HepG2 (cell line): ENCODE measurements at regions not wholly inside any gene's neighbourhood (a gene's known extent, or its start where the extent isn't known, plus 50 kb on each side); places are given as distances from the start of the nearest gene placed in this dataset.

Experiments
- ATAC-seq: fragments of 200-7000 bp; cut with Tn5 transposase; 3 replicates; pipeline ENCODE4 v1.9.1; 2020; ENCODE audit warnings: mild to moderate bottlenecking, moderate library complexity
- BruUV-seq: library from RNA; stranded (reverse); fragments of 400-500 nt; replicated peaks from 2 replicates; lab custom pipeline; 2021; lab: Mats Ljungman, UMichigan
- CTCF ChIA-PET: fragments of 300-600 bp; formaldehyde crosslinking; extraction: SDS; loops from one replicate; lab custom pipeline; 2021; ENCODE audit warnings: low total read pairs, inconsistent platforms, low intra/inter-chr PET ratio; lab: Yijun Ruan, JAX
- POLR2A ChIA-PET: fragments of 350-600 bp; sonication (Branson Sonifier 250); formaldehyde crosslinking; loops from one replicate; lab custom pipeline; 2020; ENCODE audit warnings: antibody characterized with exemption, inconsistent platforms; lab: Yijun Ruan, JAX
- DNase-seq: peaks from one replicate; pipeline ENCODE4 v3.0.0-alpha.2; 2015; ENCODE audit warnings: low spot score
- FAIRE-seq: peaks from 3 replicates; lab custom pipeline; 2011; peaks lifted over from hg19 to GRCh38; lab: Jason Lieb, UNC
- H2AFZ ChIP-seq: one replicate; pipeline ENCODE4 v1.6.1; 2011; ENCODE audit warnings: low read length, inconsistent platforms
- H3K27ac ChIP-seq: fragments of 300-600 bp; 3 replicates; pipeline ENCODE4 v1.8.0; 2011; ENCODE audit warnings: mixed run types, mild to moderate bottlenecking, mixed read lengths, low read length, inconsistent platforms; ENCODE audit not compliant: insufficient read depth; ENCODE audit errors: extremely low read length
- H3K27me3 ChIP-seq, 2 experiments: fragments of 200-600 bp in 1 of 2; 2 replicates in 1 of 2; 3 replicates in 1 of 2; pipeline versions ENCODE4 v1.6.0 to v1.8.0; 2011; ENCODE audit warnings: low read length in 2 of 2, mild to moderate bottlenecking in 2 of 2, moderate library complexity in 2 of 2, inconsistent platforms in 1 of 2; ENCODE audit not compliant: insufficient read depth in 2 of 2, control insufficient read depth in 1 of 2
- H3K36me3 ChIP-seq, 2 experiments: fragments of 200-600 bp in 1 of 2; replicated peaks in 1 of 2; 2 replicates in 1 of 2; 3 replicates in 1 of 2; pipeline versions ENCODE4 v1.5.1 to v1.8.0; 2011; ENCODE audit warnings: low read length in 2 of 2, inconsistent platforms in 1 of 2; ENCODE audit not compliant: insufficient read depth in 2 of 2, control insufficient read depth in 1 of 2
- H3K4me1 ChIP-seq: 2 replicates; pipeline ENCODE4 v1.5.1; 2012; ENCODE audit warnings: low read length, inconsistent platforms; ENCODE audit not compliant: insufficient read depth
- H3K4me2 ChIP-seq: 2 replicates; pipeline ENCODE4 v1.6.0; 2011; ENCODE audit warnings: low read depth, low read length, inconsistent platforms
- H3K4me3 ChIP-seq, 3 experiments: fragments of 200-600 bp in 1 of 3; sonication (generic), shearing (Covaris generic) in 1 of 3; replicated peaks in 1 of 3; 2 replicates each; pipeline ENCODE4 v1.5.1; 2011 to 2016; ENCODE audit warnings: low read length in 3 of 3, inconsistent platforms in 2 of 3, low read depth in 2 of 3, mild to moderate bottlenecking in 2 of 3, control low read depth in 1 of 3, mixed read lengths in 1 of 3; ENCODE audit not compliant: insufficient read depth in 1 of 3
- H3K79me2 ChIP-seq: one replicate; pipeline ENCODE4 v1.6.1; 2011; ENCODE audit warnings: low read length, inconsistent platforms; ENCODE audit not compliant: insufficient read depth
- H3K9ac ChIP-seq: 2 replicates; pipeline ENCODE4 v1.6.0; 2011; ENCODE audit warnings: mild to moderate bottlenecking, low read depth, low read length, inconsistent platforms; ENCODE audit not compliant: insufficient read depth
- H3K9me3 ChIP-seq: 2 replicates; pipeline ENCODE4 v1.5.1; 2012; ENCODE audit warnings: mild to moderate bottlenecking, low read length
- H4K20me1 ChIP-seq: 2 replicates; pipeline ENCODE4 v1.6.0; 2011; ENCODE audit warnings: inconsistent platforms, mild to moderate bottlenecking, low read length, moderate library complexity; ENCODE audit not compliant: insufficient read depth
- ARNT ChIP-seq: fragments of 450-650 bp; IDR thresholded peaks from 2 replicates; pipeline ENCODE4 v1.6.1; 2017
- ATF7 ChIP-seq, 2 experiments: fragments of 450-650 bp in 1 of 2; sonication (generic) in 1 of 2; formaldehyde crosslinking in 1 of 2; IDR thresholded peaks; 2 replicates each; pipeline versions ENCODE4 v1.4.0 to v1.6.1; 2016 to 2020; ENCODE audit warnings: antibody characterized with exemption in 1 of 2, mild to moderate bottlenecking in 1 of 2, missing genetic modification reagents in 1 of 2
- BRD4 ChIP-seq: sonication (generic); formaldehyde crosslinking; IDR thresholded peaks from 2 replicates; pipeline ENCODE4 v1.4.0; 2020; ENCODE audit warnings: missing genetic modification reagents
- CCDC6 ChIP-seq: sonication (generic); formaldehyde crosslinking; IDR thresholded peaks from 2 replicates; pipeline ENCODE4 v1.8.1; 2022; ENCODE audit warnings: mild to moderate bottlenecking, missing genetic modification reagents, moderate library complexity
- HNF4A ChIP-seq: sonication (generic); formaldehyde crosslinking; IDR thresholded peaks from 2 replicates; pipeline ENCODE4 v1.4.0; 2020; ENCODE audit warnings: missing genetic modification reagents
- MEF2D ChIP-seq: sonication (generic); formaldehyde crosslinking; IDR thresholded peaks from 2 replicates; pipeline ENCODE4 v1.5.1; 2020; ENCODE audit warnings: mild to moderate bottlenecking, missing genetic modification reagents
- PHF20 ChIP-seq: sonication (generic); formaldehyde crosslinking; IDR thresholded peaks from 2 replicates; pipeline ENCODE4 v1.5.0; 2020; ENCODE audit warnings: mild to moderate bottlenecking, missing genetic modification reagents
- SMC3 ChIP-seq: IDR thresholded peaks from 2 replicates; pipeline ENCODE4 v1.6.1; 2011; ENCODE audit warnings: low read length, improper control_type of control experiment
- U2AF2 ChIP-seq: fragments of 200-400 bp; formaldehyde crosslinking; IDR thresholded peaks from 2 replicates; pipeline ENCODE4 v1.6.1; 2017; ENCODE audit warnings: low read depth, mild to moderate bottlenecking, low read length
- ZC3H4 ChIP-seq: sonication (generic); formaldehyde crosslinking; IDR thresholded peaks from 2 replicates; pipeline ENCODE4 v1.4.0; 2020; ENCODE audit warnings: missing genetic modification reagents, borderline replicate concordance
- ZNF446 ChIP-seq: sonication (generic); formaldehyde crosslinking; IDR thresholded peaks from 2 replicates; pipeline ENCODE4 v1.5.0; 2020; ENCODE audit warnings: mild to moderate bottlenecking, missing genetic modification reagents
- ZNF564 ChIP-seq: sonication (generic); formaldehyde crosslinking; IDR thresholded peaks from 2 replicates; pipeline ENCODE4 v1.8.1; 2023; ENCODE audit warnings: mild to moderate bottlenecking, missing genetic modification reagents
- ZNF569 ChIP-seq: sonication (generic); formaldehyde crosslinking; IDR thresholded peaks from 2 replicates; pipeline ENCODE4 v1.5.0; 2020; ENCODE audit warnings: mild to moderate bottlenecking, missing genetic modification reagents, moderate library complexity, borderline replicate concordance
- ZNF790 ChIP-seq: sonication (generic); formaldehyde crosslinking; IDR thresholded peaks from 2 replicates; pipeline ENCODE4 v1.8.0; 2022; ENCODE audit warnings: missing genetic modification reagents, mild to moderate bottlenecking, borderline replicate concordance
- ZNF850 ChIP-seq: sonication (generic); formaldehyde crosslinking; conservative IDR thresholded peaks from 2 replicates; pipeline ENCODE4 v1.9.0; 2021; ENCODE audit warnings: mild to moderate bottlenecking, missing genetic modification reagents
- WGBS: methylation state at CpG from one replicate; pipeline ENCODE4 v1.1.6; 2017; ENCODE audit warnings: low lambda C conversion rate; 5-methylcytosine and 5-hydroxymethylcytosine counted together
- in situ Hi-C: cut with HindIII; loops from 2 replicates; pipeline ENCODE4 v1.10.0; 2017; ENCODE audit warnings: low pct_unique_long_range_greater_than_20kb; ENCODE audit not compliant: extremely low pct_ligation_motif_present
- intact Hi-C: fragments of 100-400 bp; cut with micrococcal nuclease; formaldehyde crosslinking; loops from one replicate; pipeline ENCODE4 v1.10.0; 2022; ENCODE audit not compliant: unreplicated experiment
- TF ChIP-seq, protein P1 (sequence below): sonication (generic); formaldehyde crosslinking; conservative IDR thresholded peaks from 2 replicates; pipeline ENCODE4 v1.8.1; 2023; ENCODE audit warnings: missing genetic modification reagents
- TF ChIP-seq, protein P2 (sequence below): IDR thresholded peaks from 2 replicates; pipeline ENCODE4 v1.6.1; 2012; ENCODE audit warnings: inconsistent platforms
- TF ChIP-seq, protein P3 (sequence below): sonication (generic); formaldehyde crosslinking; IDR thresholded peaks from 2 replicates; pipeline ENCODE4 v1.5.0; 2020; ENCODE audit warnings: mild to moderate bottlenecking, missing genetic modification reagents, borderline replicate concordance

DNA sequence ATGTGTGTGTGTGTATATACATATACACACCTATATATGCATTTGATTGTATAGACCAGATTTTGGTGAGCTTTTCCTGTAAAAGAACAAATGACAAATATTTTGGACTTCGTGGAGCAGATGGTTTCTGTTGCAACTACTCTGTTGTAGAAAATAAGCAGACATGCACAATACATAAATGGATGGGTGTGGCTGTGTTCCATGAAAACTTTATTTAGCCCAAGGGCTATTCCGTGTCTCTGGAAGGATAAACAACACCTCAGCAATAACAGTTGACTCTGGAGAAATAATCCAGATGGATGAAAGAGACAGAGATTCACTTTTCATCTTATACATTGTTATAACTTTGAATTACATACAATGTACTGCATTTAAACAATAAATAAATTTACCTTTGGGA, 441.4 kb downstream of the CNTN3 start:
- no peaks in the 10 kb centered on the region for H3K36me3 ChIP-seq
- no peaks in the 10 kb centered on the region for H3K4me1 ChIP-seq
- intact Hi-C loops, result no loop called here
- TF ChIP-seq ARNT (no peak), ATF7 (IDR thresholded peaks at IDR 0.05) (no peak), ATF7 (CRISPR knock-in tag; IDR thresholded peaks at IDR 0.05) (no peak), ZNF569 (CRISPR knock-in tag) (no peak), ZNF446 (CRISPR knock-in tag) (no peak), ZNF850 (CRISPR knock-in tag) (no peak), ZNF790 (CRISPR knock-in tag) (no peak), SMC3 (no peak), BRD4 (CRISPR knock-in tag) (no peak), ZNF564 (no peak), ZC3H4 (CRISPR knock-in tag) (no peak), MEF2D (no peak), U2AF2 (no peak), PHF20 (CRISPR knock-in tag) (no peak), CCDC6 (no peak), HNF4A (no peak)
- TF ChIP-seq, protein P1, sequence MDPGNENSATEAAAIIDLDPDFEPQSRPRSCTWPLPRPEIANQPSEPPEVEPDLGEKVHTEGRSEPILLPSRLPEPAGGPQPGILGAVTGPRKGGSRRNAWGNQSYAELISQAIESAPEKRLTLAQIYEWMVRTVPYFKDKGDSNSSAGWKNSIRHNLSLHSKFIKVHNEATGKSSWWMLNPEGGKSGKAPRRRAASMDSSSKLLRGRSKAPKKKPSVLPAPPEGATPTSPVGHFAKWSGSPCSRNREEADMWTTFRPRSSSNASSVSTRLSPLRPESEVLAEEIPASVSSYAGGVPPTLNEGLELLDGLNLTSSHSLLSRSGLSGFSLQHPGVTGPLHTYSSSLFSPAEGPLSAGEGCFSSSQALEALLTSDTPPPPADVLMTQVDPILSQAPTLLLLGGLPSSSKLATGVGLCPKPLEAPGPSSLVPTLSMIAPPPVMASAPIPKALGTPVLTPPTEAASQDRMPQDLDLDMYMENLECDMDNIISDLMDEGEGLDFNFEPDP, result no peak
- TF ChIP-seq, protein P2, sequence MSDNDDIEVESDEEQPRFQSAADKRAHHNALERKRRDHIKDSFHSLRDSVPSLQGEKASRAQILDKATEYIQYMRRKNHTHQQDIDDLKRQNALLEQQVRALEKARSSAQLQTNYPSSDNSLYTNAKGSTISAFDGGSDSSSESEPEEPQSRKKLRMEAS, result no peak
- TF ChIP-seq, protein P3, sequence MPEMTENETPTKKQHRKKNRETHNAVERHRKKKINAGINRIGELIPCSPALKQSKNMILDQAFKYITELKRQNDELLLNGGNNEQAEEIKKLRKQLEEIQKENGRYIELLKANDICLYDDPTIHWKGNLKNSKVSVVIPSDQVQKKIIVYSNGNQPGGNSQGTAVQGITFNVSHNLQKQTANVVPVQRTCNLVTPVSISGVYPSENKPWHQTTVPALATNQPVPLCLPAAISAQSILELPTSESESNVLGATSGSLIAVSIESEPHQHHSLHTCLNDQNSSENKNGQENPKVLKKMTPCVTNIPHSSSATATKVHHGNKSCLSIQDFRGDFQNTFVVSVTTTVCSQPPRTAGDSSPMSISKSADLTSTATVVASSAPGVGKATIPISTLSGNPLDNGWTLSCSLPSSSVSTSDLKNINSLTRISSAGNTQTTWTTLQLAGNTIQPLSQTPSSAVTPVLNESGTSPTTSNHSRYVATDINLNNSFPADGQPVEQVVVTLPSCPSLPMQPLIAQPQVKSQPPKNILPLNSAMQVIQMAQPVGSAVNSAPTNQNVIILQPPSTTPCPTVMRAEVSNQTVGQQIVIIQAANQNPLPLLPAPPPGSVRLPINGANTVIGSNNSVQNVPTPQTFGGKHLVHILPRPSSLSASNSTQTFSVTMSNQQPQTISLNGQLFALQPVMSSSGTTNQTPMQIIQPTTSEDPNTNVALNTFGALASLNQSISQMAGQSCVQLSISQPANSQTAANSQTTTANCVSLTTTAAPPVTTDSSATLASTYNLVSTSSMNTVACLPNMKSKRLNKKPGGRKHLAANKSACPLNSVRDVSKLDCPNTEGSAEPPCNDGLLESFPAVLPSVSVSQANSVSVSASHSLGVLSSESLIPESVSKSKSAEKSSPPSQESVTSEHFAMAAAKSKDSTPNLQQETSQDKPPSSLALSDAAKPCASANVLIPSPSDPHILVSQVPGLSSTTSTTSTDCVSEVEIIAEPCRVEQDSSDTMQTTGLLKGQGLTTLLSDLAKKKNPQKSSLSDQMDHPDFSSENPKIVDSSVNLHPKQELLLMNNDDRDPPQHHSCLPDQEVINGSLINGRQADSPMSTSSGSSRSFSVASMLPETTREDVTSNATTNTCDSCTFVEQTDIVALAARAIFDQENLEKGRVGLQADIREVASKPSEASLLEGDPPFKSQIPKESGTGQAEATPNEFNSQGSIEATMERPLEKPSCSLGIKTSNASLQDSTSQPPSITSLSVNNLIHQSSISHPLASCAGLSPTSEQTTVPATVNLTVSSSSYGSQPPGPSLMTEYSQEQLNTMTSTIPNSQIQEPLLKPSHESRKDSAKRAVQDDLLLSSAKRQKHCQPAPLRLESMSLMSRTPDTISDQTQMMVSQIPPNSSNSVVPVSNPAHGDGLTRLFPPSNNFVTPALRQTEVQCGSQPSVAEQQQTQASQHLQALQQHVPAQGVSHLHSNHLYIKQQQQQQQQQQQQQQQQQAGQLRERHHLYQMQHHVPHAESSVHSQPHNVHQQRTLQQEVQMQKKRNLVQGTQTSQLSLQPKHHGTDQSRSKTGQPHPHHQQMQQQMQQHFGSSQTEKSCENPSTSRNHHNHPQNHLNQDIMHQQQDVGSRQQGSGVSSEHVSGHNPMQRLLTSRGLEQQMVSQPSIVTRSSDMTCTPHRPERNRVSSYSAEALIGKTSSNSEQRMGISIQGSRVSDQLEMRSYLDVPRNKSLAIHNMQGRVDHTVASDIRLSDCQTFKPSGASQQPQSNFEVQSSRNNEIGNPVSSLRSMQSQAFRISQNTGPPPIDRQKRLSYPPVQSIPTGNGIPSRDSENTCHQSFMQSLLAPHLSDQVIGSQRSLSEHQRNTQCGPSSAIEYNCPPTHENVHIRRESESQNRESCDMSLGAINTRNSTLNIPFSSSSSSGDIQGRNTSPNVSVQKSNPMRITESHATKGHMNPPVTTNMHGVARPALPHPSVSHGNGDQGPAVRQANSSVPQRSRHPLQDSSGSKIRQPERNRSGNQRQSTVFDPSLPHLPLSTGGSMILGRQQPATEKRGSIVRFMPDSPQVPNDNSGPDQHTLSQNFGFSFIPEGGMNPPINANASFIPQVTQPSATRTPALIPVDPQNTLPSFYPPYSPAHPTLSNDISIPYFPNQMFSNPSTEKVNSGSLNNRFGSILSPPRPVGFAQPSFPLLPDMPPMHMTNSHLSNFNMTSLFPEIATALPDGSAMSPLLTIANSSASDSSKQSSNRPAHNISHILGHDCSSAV (CRISPR knock-in tag), result no peak
- TF ChIP-seq, all 625 proteins: peak for 0
- ATAC-seq, result no peak
- H3K79me2 ChIP-seq, result no peaks in the 10 kb centered on the region
- H3K27me3 ChIP-seq, result no peaks in the 10 kb centered on the region
- no TSS peak for BruUV-seq
- no peak overlapping the region for H3K4me3 ChIP-seq
- in situ Hi-C loops, result no loop called here
- 3% methylated on average over 2 of the region's 2 CpGs for WGBS
- FAIRE-seq, result no peak
- ChIA-PET POLR2A (no interaction called here), CTCF (no interaction called here)
- H3K9me3 ChIP-seq, result peaks cover 72% of the 10 kb centered on the region
- no peak overlapping the region for H2AFZ ChIP-seq
- no peak overlapping the region for H3K9ac ChIP-seq
- no peaks in the 10 kb centered on the region for H4K20me1 ChIP-seq
- no peak overlapping the region for H3K4me2 ChIP-seq
- H3K27ac ChIP-seq, result no peak overlapping the region
- no peak for DNase-seq
